ENCODE measurements at regions not wholly inside any gene's neighbourhood (a gene's known extent, or its start where the extent isn't known, plus 50 kb on each side); places are given as distances from the start of the nearest gene placed in this dataset.
"Not testable (repeated sequence)": the region's sequence is repeated elsewhere in the genome, so short reads cannot be mapped to it uniquely, and the experiment has no call there.

- ATAC-seq, result no peak
- TF ChIP-seq CTCF (IDR thresholded peaks at IDR 0.05), result no peak
- no peaks in the 10 kb centered on the region for H3K4me1 ChIP-seq
- DNase-seq, result no peak
- no peaks in the 10 kb centered on the region for H3K27me3 ChIP-seq
- no peaks in the 10 kb centered on the region for H3K36me3 ChIP-seq
- H3K9me3 ChIP-seq, result peaks cover 0 to 87% (median 11%) of the 10 kb centered on the region in 11 donors
- intact Hi-C loops (cut with DNase I), result no loop called here
- no peak overlapping the region for H3K4me3 ChIP-seq
- 45 to 58% methylated on average over 3 of the region's 3 CpGs for WGBS, 2 donors
- no peak overlapping the region for H3K27ac ChIP-seq
Measured at GRCh38 chr21:9739240-9739639, 782.1 kb upstream of the TPTE start.

GRCh38 chr21:9740177-9740941 lies 781.0 kb upstream of the TPTE start:
- ATAC-seq, result peak in 1 of 8 donors; percentile 8
- H3K4me1 ChIP-seq; H3K27ac ChIP-seq; DNase-seq; intact Hi-C loops (cut with DNase I); H3K27me3 ChIP-seq; H3K4me3 ChIP-seq; H3K36me3 ChIP-seq: not testable (repeated sequence)
- H3K9me3 ChIP-seq, result peaks cover 0 to 87% (median 11%) of the 10 kb centered on the region in 11 donors
- 65 to 67% methylated on average over 8 of the region's 8 CpGs for WGBS, 2 donors

GRCh38 chr21:9740991-9741742 lies 780.2 kb upstream of the TPTE start:
- WGBS, 2 donors, result 59 to 62% methylated on average over 8 of the region's 8 CpGs
- H3K27ac ChIP-seq; intact Hi-C loops (cut with DNase I); H3K4me3 ChIP-seq; H3K27me3 ChIP-seq; H3K36me3 ChIP-seq; H3K4me1 ChIP-seq; DNase-seq; ATAC-seq: not testable (repeated sequence)
- peaks cover 0 to 87% (median 8%) of the 10 kb centered on the region in 11 donors for H3K9me3 ChIP-seq

- 77 to 81% methylated on average over 10 of the region's 10 CpGs for WGBS, 2 donors
- H3K27ac ChIP-seq; H3K4me3 ChIP-seq; DNase-seq; H3K4me1 ChIP-seq; intact Hi-C loops (cut with DNase I); H3K36me3 ChIP-seq; ATAC-seq; H3K27me3 ChIP-seq: not testable (repeated sequence)
- peaks cover 0 to 85% (median 0%) of the 10 kb centered on the region in 11 donors for H3K9me3 ChIP-seq
Measured at GRCh38 chr21:9743566-9743965, 777.8 kb upstream of the TPTE start.

- 30 to 31% methylated on average over 4 of the region's 4 CpGs for WGBS, 2 donors
- H3K4me1 ChIP-seq; DNase-seq; H3K27ac ChIP-seq; H3K27me3 ChIP-seq; H3K4me3 ChIP-seq; intact Hi-C loops (cut with DNase I); H3K36me3 ChIP-seq: not testable (repeated sequence)
- ATAC-seq, result peak in 2 of 8 donors; percentile 10 to 21
- H3K9me3 ChIP-seq, result peaks cover 0 to 83% (median 0%) of the 10 kb centered on the region in 11 donors
Measured at GRCh38 chr21:9744166-9744565, 777.2 kb upstream of the TPTE start.

GRCh38 chr21:9744593-9744992 lies 776.8 kb upstream of the TPTE start:
- H3K9me3 ChIP-seq, result peaks cover 0 to 83% (median 0%) of the 10 kb centered on the region in 11 donors
- H3K36me3 ChIP-seq; H3K27ac ChIP-seq; H3K27me3 ChIP-seq; intact Hi-C loops (cut with DNase I); H3K4me1 ChIP-seq; DNase-seq; H3K4me3 ChIP-seq: not testable (repeated sequence)
- WGBS, 2 donors, result 53 to 64% methylated on average over 4 of the region's 4 CpGs
- peak in 3 of 8 donors; percentile 10 to 43 (median 33) for ATAC-seq

GRCh38 chr21:9745457-9746108 lies 775.8 kb upstream of the TPTE start:
- H3K27ac ChIP-seq; H3K4me3 ChIP-seq; H3K27me3 ChIP-seq; H3K36me3 ChIP-seq; intact Hi-C loops (cut with DNase I); H3K4me1 ChIP-seq; DNase-seq: not testable (repeated sequence)
- 42 to 43% methylated on average over 9 of the region's 9 CpGs for WGBS, 2 donors
- ATAC-seq, result peak in 1 of 8 donors; percentile 13
- H3K9me3 ChIP-seq, result peaks cover 0 to 83% (median 0%) of the 10 kb centered on the region in 11 donors

- H3K4me1 ChIP-seq, result not testable (repeated sequence)
Measured at GRCh38 chr21:9746311-9746710, 775.1 kb upstream of the TPTE start.

GRCh38 chr21:9746831-9747606 lies 774.4 kb upstream of the TPTE start:
- H3K27ac ChIP-seq; H3K4me1 ChIP-seq; DNase-seq; H3K4me3 ChIP-seq; intact Hi-C loops (cut with DNase I); H3K36me3 ChIP-seq; ATAC-seq; H3K27me3 ChIP-seq: not testable (repeated sequence)
- 48 to 49% methylated on average over 7 of the region's 8 CpGs for WGBS, 2 donors
- H3K9me3 ChIP-seq, result peaks cover 0 to 83% (median 0%) of the 10 kb centered on the region in 11 donors

More at GRCh38 chr21:9746311-9746710, 775.1 kb upstream of the TPTE start:
- H3K9me3 ChIP-seq, result peaks cover 0 to 88% (median 0%) of the 10 kb centered on the region in 11 donors
- ATAC-seq; DNase-seq; intact Hi-C loops (cut with DNase I); H3K27ac ChIP-seq; H3K4me3 ChIP-seq; H3K27me3 ChIP-seq; H3K36me3 ChIP-seq: not testable (repeated sequence)
- 39 to 56% methylated on average over 2 of the region's 2 CpGs for WGBS, 2 donors

Measured in heart right ventricle (tissue), 16 donors.